LNCAP (cell line): ENCODE measurements at regions not wholly inside any gene's neighbourhood (a gene's known extent, or its start where the extent isn't known, plus 50 kb on each side); places are given as distances from the start of the nearest gene placed in this dataset.

ENCODE experiments used
- TF ChIP-seq, protein P1 (sequence below): fragments of 450-650 bp; IDR thresholded peaks from 2 replicates; pipeline ENCODE4 v1.5.1; 2017; ENCODE audit warnings: mild to moderate bottlenecking

DNA sequence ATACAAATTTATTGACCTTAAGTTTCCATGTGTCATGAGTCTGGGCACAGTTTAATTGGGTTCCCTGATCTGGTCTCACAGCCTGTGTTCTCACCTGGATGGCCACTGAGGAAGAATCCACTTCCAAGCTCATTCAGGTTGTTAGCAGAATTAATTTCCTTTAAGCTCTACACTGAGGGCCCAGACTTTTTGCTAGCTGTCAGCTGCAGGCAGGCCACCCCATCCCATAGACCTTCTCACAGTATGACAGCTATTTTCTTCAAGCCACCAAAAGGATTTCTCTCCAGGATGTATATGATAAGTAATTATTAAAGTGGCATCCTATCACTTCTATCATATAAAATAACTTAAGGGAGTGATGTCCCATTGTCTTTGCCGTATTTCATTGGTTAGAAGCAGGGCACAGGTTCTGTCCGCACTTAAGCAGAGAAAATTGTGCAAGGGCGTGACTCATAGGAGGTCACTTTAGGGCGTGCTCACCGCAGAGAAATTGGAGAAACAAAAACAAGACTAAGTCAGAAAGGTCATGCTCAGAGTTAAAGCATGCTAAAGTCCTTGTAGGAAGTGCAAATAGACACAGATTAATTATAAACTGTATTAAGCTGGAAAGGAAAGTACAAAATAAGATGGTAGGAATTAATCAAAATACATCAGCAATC lies 109.9 kb downstream of the AHR start:
- TF ChIP-seq, protein P1, sequence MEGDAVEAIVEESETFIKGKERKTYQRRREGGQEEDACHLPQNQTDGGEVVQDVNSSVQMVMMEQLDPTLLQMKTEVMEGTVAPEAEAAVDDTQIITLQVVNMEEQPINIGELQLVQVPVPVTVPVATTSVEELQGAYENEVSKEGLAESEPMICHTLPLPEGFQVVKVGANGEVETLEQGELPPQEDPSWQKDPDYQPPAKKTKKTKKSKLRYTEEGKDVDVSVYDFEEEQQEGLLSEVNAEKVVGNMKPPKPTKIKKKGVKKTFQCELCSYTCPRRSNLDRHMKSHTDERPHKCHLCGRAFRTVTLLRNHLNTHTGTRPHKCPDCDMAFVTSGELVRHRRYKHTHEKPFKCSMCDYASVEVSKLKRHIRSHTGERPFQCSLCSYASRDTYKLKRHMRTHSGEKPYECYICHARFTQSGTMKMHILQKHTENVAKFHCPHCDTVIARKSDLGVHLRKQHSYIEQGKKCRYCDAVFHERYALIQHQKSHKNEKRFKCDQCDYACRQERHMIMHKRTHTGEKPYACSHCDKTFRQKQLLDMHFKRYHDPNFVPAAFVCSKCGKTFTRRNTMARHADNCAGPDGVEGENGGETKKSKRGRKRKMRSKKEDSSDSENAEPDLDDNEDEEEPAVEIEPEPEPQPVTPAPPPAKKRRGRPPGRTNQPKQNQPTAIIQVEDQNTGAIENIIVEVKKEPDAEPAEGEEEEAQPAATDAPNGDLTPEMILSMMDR = no peak

DNA sequence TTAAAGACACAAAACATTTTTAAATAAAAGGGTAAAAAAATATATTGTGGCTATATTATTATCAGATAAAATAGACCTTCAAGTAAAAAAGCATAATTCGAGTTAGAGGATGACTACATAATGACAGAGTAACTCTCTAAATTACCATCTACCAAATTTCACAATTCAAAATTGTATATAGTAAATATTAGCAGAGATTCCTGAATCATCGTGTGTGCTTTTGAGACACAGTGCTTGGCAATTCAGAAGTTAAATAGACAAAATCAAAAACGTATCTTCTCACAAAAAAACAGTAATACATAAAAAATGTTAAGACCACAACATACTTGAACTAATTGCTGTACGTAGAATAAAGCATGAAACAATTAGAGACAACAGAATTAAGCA lies 110.4 kb downstream of the AHR start:
- TF ChIP-seq, protein P1 = no peak

DNA sequence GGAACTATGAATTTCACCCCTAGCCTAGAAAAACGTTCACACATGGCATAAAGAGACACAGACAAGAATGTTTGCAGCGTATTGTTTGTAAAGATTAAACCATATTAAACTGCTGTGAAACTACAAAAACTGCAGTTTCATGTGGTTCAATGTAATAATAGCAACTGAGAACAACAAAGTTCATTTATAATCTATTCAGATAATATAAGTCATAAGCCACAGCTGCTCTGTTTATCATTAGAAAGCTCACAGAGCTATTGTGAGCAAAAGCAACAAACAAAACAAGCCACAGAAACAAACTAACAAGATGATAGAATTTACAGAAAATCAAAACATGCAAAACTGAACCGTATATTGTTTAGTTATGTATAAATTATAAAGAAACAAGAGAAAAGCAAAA lies 113.5 kb downstream of the AHR start:
- TF ChIP-seq, protein P1 = no peak

DNA sequence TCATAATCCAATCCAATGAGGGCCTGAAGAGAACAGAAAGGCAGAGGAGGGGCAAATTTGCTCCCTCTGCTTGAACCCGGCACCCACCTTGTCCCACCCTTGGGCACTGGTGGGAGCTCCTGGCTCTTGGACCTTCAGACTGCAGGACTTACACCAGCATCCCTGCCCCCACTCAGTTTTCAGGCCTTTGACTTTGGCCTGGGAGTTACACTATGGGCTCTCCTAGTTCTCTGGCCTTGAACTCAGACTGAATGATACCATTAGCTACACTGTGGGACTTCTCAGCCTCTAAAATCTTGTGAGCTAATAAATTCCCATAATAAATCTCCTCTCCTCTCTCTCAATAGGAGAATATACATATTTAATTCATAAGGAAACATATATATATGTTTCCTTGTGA lies 114.4 kb downstream of the AHR start:
- TF ChIP-seq, protein P1 = no peak

DNA sequence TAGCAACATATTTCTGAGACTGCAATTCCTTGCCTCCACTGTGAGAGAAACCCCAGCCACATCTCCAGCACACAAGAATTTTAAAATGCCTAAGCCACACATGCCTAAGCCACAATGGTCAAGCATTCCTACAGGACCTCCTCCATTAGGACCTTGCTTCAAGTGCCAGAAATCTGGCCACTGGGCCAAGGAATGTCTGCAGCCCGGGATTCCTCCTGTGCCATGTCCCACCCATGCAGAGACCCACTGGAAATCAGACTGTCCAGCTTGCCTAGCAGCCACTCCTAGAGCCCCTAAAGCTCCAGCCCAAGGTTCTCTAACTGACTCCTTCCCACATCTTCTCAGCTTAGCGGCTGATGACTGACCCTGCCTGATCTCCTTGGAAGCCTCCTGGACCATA lies 117.5 kb downstream of the AHR start:
- TF ChIP-seq, protein P1 = no peak

DNA sequence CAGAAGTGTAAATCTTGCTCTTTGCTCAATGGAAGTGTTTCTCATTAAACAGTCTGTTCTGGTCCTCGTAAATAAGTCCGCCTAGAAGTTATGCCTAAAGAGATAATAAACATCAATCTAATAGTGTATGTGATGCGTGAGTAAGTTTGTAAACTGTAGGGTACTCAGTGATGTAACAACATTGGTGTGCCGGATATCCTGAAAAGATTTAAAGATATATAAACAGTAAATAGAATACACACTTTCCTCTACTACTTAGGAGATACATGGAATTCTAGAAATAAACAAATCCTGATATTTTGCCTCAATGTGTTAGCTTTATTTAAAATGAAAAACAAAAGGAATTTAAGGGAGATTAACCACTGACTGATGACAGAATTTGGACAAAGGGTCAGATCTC lies 123.5 kb downstream of the AHR start:
- TF ChIP-seq, protein P1 = no peak

DNA sequence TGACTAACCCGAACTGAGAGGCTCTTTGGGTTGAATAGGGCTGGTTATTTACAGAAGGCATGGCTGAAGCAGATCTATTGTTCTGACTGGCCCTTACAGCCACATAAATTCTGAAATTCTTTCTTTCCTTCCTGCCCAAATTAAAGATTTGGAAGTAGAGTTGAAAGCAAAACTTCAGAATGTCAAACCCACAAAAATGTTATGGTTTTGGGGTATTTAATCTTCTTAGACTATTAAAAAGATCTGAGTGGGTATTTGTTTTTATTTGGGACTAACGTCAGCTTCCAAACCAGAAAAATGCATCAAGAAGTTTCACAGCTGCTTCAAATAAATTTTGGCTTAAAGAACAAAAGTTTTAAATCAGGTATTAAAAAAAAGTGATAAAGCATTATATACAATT lies 124.5 kb downstream of the AHR start:
- TF ChIP-seq, protein P1 = no peak

DNA sequence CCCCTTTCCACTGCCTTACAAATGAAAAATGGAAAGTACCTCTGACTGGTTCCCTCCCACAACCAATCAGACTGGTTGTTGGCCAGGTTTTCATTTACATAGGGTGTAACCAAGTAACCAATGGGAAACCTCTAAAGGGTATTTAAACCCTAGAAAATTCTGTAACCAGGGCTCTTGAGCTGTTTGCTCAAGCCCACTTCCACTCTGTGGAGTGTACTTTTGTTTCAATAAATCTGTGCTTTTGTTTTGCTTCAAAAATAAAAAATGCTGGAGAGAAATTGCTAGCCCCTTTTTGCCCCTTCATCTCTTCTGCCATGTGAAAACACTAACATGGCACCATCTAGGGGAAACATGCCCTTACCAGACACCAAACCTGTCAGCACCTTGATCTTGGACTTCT lies 129.5 kb downstream of the AHR start:
- TF ChIP-seq, protein P1 = no peak
